ENCODE measurements at regions not wholly inside any gene's neighbourhood (a gene's known extent, or its start where the extent isn't known, plus 50 kb on each side); places are given as distances from the start of the nearest gene placed in this dataset.

GRCh38 chr16:61465285-61465684 is 571.0 kb downstream of the CDH8 start:
- H3K9ac ChIP-seq (ENCODE audit: low read length): no peak overlapping the region
- no peak overlapping the region for H3K4me2 ChIP-seq (ENCODE audit: low read depth, low read length)
- no peak for TF ChIP-seq EZH2 (optimal IDR thresholded peaks at IDR 0.05; ENCODE audit: low read depth, low read length)
- TF ChIP-seq, protein P1, sequence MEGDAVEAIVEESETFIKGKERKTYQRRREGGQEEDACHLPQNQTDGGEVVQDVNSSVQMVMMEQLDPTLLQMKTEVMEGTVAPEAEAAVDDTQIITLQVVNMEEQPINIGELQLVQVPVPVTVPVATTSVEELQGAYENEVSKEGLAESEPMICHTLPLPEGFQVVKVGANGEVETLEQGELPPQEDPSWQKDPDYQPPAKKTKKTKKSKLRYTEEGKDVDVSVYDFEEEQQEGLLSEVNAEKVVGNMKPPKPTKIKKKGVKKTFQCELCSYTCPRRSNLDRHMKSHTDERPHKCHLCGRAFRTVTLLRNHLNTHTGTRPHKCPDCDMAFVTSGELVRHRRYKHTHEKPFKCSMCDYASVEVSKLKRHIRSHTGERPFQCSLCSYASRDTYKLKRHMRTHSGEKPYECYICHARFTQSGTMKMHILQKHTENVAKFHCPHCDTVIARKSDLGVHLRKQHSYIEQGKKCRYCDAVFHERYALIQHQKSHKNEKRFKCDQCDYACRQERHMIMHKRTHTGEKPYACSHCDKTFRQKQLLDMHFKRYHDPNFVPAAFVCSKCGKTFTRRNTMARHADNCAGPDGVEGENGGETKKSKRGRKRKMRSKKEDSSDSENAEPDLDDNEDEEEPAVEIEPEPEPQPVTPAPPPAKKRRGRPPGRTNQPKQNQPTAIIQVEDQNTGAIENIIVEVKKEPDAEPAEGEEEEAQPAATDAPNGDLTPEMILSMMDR (IDR thresholded peaks at IDR 0.05; ENCODE audit: low read length): no peak
- no peak for TF ChIP-seq EZH2phosphoT487 (IDR thresholded peaks at IDR 0.05; ENCODE audit: low read length)
- no peak overlapping the region for H3K4me3 ChIP-seq (ENCODE audit: low read length)
- no peaks in the 10 kb centered on the region for H3K27me3 ChIP-seq (replicated peaks; ENCODE audit: insufficient read depth, low read length)
- no peaks in the 10 kb centered on the region for H3F3A ChIP-seq (ENCODE audit: insufficient read depth, low read length)
- no peak overlapping the region for H3K27ac ChIP-seq (ENCODE audit: low read length)
- no peaks in the 10 kb centered on the region for H4K20me1 ChIP-seq (ENCODE audit: insufficient read depth, low read length)
- no peaks in the 10 kb centered on the region for H3K9me2 ChIP-seq (replicated peaks; ENCODE audit: insufficient read depth, low read length)
- no peak for DNase-seq
- H2AFZ ChIP-seq (ENCODE audit: low read length): no peak overlapping the region
- H3K79me2 ChIP-seq (ENCODE audit: low read length): no peaks in the 10 kb centered on the region
- no peaks in the 10 kb centered on the region for H3K4me1 ChIP-seq (ENCODE audit: low read length)
- no peaks in the 10 kb centered on the region for H3K36me3 ChIP-seq (replicated peaks; ENCODE audit: insufficient read depth, low read length)
- no peaks in the 10 kb centered on the region for H3K9me3 ChIP-seq (replicated peaks; ENCODE audit: insufficient read depth, low read length)

DNA sequence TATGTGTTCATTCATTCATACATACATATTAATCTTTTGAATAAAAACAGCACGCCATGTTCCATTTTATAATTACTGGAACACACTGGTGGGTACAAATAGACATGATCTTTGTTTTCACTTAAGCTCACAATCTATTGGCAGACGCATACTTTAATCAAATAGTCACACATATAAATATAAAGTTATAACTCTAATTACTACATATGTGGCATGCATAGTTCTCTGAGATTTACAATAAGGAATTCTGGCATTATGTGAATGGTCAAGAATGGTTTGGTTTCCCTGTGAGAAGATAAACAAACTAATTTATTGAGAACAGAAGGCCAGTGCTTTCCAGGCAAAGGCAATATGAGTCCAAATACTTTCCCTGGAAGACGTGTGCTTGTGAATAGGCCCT is 576.2 kb downstream of the CDH8 start:
- H4K20me1 ChIP-seq (ENCODE audit: insufficient read depth, low read length): no peaks in the 10 kb centered on the region
- H3F3A ChIP-seq (ENCODE audit: insufficient read depth, low read length): no peaks in the 10 kb centered on the region
- no peaks in the 10 kb centered on the region for H3K36me3 ChIP-seq (replicated peaks; ENCODE audit: insufficient read depth, low read length)
- H3K9ac ChIP-seq (ENCODE audit: low read length): no peak overlapping the region
- H3K4me2 ChIP-seq (ENCODE audit: low read depth, low read length): no peak overlapping the region
- H3K27ac ChIP-seq (ENCODE audit: low read length): no peak overlapping the region
- no peak overlapping the region for H2AFZ ChIP-seq (ENCODE audit: low read length)
- H3K4me1 ChIP-seq (ENCODE audit: low read length): no peaks in the 10 kb centered on the region
- DNase-seq: no peak
- no peaks in the 10 kb centered on the region for H3K27me3 ChIP-seq (replicated peaks; ENCODE audit: insufficient read depth, low read length)
- no peaks in the 10 kb centered on the region for H3K9me2 ChIP-seq (replicated peaks; ENCODE audit: insufficient read depth, low read length)
- H3K9me3 ChIP-seq (replicated peaks; ENCODE audit: insufficient read depth, low read length): no peaks in the 10 kb centered on the region
- no peaks in the 10 kb centered on the region for H3K79me2 ChIP-seq (ENCODE audit: low read length)
- TF ChIP-seq, protein P1 (IDR thresholded peaks at IDR 0.05; ENCODE audit: low read length): no peak
- no peak for TF ChIP-seq EZH2phosphoT487 (IDR thresholded peaks at IDR 0.05; ENCODE audit: low read length)
- no peak for TF ChIP-seq EZH2 (optimal IDR thresholded peaks at IDR 0.05; ENCODE audit: low read depth, low read length)
- H3K4me3 ChIP-seq (ENCODE audit: low read length): no peak overlapping the region

GRCh38 chr16:61435346-61435745 is 600.9 kb downstream of the CDH8 start:
- H3K9me2 ChIP-seq (replicated peaks; ENCODE audit: insufficient read depth, low read length): no peaks in the 10 kb centered on the region
- H3K27me3 ChIP-seq (replicated peaks; ENCODE audit: insufficient read depth, low read length): no peaks in the 10 kb centered on the region
- H4K20me1 ChIP-seq (ENCODE audit: insufficient read depth, low read length): no peaks in the 10 kb centered on the region
- H3K4me1 ChIP-seq (ENCODE audit: low read length): no peaks in the 10 kb centered on the region
- no peak overlapping the region for H3K4me3 ChIP-seq (ENCODE audit: low read length)
- H3K9ac ChIP-seq (ENCODE audit: low read length): no peak overlapping the region
- 0 out of 2 replicates have a peak overlapping the region, but pooled peaks have one; percentile 2 for H3K4me2 ChIP-seq (ENCODE audit: low read depth, low read length)
- H3K36me3 ChIP-seq (replicated peaks; ENCODE audit: insufficient read depth, low read length): no peaks in the 10 kb centered on the region
- H3K79me2 ChIP-seq (ENCODE audit: low read length): no peaks in the 10 kb centered on the region
- no peaks in the 10 kb centered on the region for H3F3A ChIP-seq (ENCODE audit: insufficient read depth, low read length)
- no peak for DNase-seq
- TF ChIP-seq EZH2phosphoT487 (IDR thresholded peaks at IDR 0.05; ENCODE audit: low read length): no peak
- no peak for TF ChIP-seq EZH2 (optimal IDR thresholded peaks at IDR 0.05; ENCODE audit: low read depth, low read length)
- TF ChIP-seq, protein P1 (IDR thresholded peaks at IDR 0.05; ENCODE audit: low read length): no peak
- H2AFZ ChIP-seq (ENCODE audit: low read length): 0 out of 2 replicates have a peak overlapping the region, but pooled peaks have one; percentile 11
- H3K9me3 ChIP-seq (replicated peaks; ENCODE audit: insufficient read depth, low read length): no peaks in the 10 kb centered on the region
- no peak overlapping the region for H3K27ac ChIP-seq (ENCODE audit: low read length)
